H1 (cell line): ENCODE measurements at regions not wholly inside any gene's neighbourhood (a gene's known extent, or its start where the extent isn't known, plus 50 kb on each side); places are given as distances from the start of the nearest gene placed in this dataset.

Experiments used
- FOSL1 ChIP-seq: IDR thresholded peaks from 2 replicates; pipeline ENCODE4 v1.6.1; 2011; ENCODE audit warnings: mild to moderate bottlenecking, low read depth, low read length, moderate library complexity; ENCODE audit not compliant: insufficient read depth
- GTF2F1 ChIP-seq: IDR thresholded peaks from 2 replicates; pipeline ENCODE4 v1.6.1; 2012; ENCODE audit warnings: low read depth, low read length, improper control_type of control experiment, borderline replicate concordance
- NANOG ChIP-seq: IDR thresholded peaks from 2 replicates; pipeline ENCODE4 v1.6.1; 2011; ENCODE audit warnings: low read length, low read depth, mild to moderate bottlenecking, inconsistent platforms; ENCODE audit not compliant: insufficient read depth, poor library complexity, severe bottlenecking
- TAF1 ChIP-seq: IDR thresholded peaks from 2 replicates; pipeline ENCODE4 v1.6.1; 2011; ENCODE audit warnings: mild to moderate bottlenecking, low read depth, low read length

DNA sequence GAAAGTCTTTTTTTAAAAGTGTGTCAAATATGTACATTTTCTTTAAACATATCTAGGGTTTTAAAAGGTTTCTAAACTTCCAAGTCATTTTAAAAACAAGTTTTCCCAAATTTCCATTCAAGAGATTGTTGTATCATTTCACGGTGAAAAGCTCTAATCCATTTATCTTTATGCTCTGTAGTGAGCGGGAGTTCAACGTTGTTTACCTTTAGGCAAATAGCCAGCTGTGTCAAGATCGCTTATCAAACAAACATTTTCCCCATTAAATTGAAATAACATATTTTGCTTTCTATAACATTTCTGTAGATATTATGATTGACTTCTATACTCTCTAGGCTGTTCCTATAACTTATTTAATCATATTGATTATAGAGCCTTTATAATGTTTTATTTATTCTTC is 75.1 kb downstream of the CTSL start (continued):
- TF ChIP-seq FOSL1 (no peak), GTF2F1 (no peak), NANOG (no peak), TAF1 (no peak)
